K562 (cell line): ENCODE measurements at regions not wholly inside any gene's neighbourhood (a gene's known extent, or its start where the extent isn't known, plus 50 kb on each side); places are given as distances from the start of the nearest gene placed in this dataset.

ENCODE experiments used
- ATAC-seq: fragments of 200-7000 bp; cut with Tn5 transposase; 3 replicates; pipeline ENCODE4 v1.9.1; 2020; ENCODE audit warnings: moderate library complexity
- BruUV-seq: library from RNA; stranded (reverse); fragments of 400-500 nt; replicated peaks from 2 replicates; lab custom pipeline; 2021; lab: Mats Ljungman, UMichigan
- CTCF ChIA-PET: fragments of 300-600 bp; formaldehyde crosslinking; extraction: SDS; loops from one replicate; lab custom pipeline; 2021; ENCODE audit warnings: low intra/inter-chr PET ratio; lab: Yijun Ruan, JAX
- POLR2A ChIA-PET: fragments of 300-600, 350-650 bp; sonication (Branson Sonifier 250); formaldehyde crosslinking; extraction: SDS; loops from one replicate; lab custom pipeline; 2021; ENCODE audit warnings: antibody characterized with exemption, inconsistent platforms; lab: Yijun Ruan, JAX
- DNase-seq, 4 experiments: peaks; one replicate each; pipeline versions ENCODE4 v3.0.0 to v3.0.0-alpha.2; 2011 to 2018; ENCODE audit warnings: low spot score in 3 of 4, mixed read lengths in 3 of 4; ENCODE audit errors: extremely low read depth in 1 of 4
- FAIRE-seq: peaks from 2 replicates; lab custom pipeline; 2011; peaks lifted over from hg19 to GRCh38; lab: Jason Lieb, UNC
- H2AFZ ChIP-seq: 2 replicates; pipeline ENCODE4 v1.6.0; 2011; ENCODE audit warnings: low read depth, low read length, control low read depth, inconsistent platforms
- H3K27ac ChIP-seq: fragments of 200-600 bp; 3 replicates; pipeline ENCODE4 v1.8.0; 2011; ENCODE audit warnings: low read depth, mild to moderate bottlenecking, control low read depth, inconsistent platforms, low read length, moderate library complexity, mixed read lengths; ENCODE audit errors: extremely low read depth
- H3K27me3 ChIP-seq, 2 experiments: fragments of 300-600 bp in 1 of 2; 2 replicates in 1 of 2; 3 replicates in 1 of 2; pipeline versions ENCODE4 v1.6.0 to v1.8.0; 2011; ENCODE audit warnings: inconsistent platforms in 2 of 2, low read length in 2 of 2, mild to moderate bottlenecking in 1 of 2, mixed read lengths in 1 of 2, moderate library complexity in 1 of 2; ENCODE audit not compliant: control insufficient read depth in 2 of 2, insufficient read depth in 2 of 2
- H3K36me3 ChIP-seq: fragments of 300-600 bp; 3 replicates; pipeline ENCODE4 v1.8.0; 2011; ENCODE audit warnings: mild to moderate bottlenecking, low read length, inconsistent platforms; ENCODE audit not compliant: control insufficient read depth, insufficient read depth
- H3K4me1 ChIP-seq, 2 experiments: fragments of 200-600 bp in 1 of 2; replicated peaks in 1 of 2; 2 replicates in 1 of 2; 3 replicates in 1 of 2; pipeline versions ENCODE4 v1.5.1 to v1.8.0; 2011; ENCODE audit warnings: inconsistent platforms in 2 of 2, low read length in 2 of 2, mild to moderate bottlenecking in 1 of 2, mixed read lengths in 1 of 2, moderate library complexity in 1 of 2; ENCODE audit not compliant: control insufficient read depth in 2 of 2, insufficient read depth in 2 of 2
- H3K4me2 ChIP-seq: 2 replicates; pipeline ENCODE4 v1.6.1; 2011; ENCODE audit warnings: low read length, control low read depth, inconsistent platforms, mixed read lengths; ENCODE audit not compliant: insufficient read depth
- H3K4me3 ChIP-seq: fragments of 200-600 bp; sonication (generic), shearing (Covaris generic); 2 replicates; pipeline ENCODE4 v1.5.1; 2016; ENCODE audit warnings: control low read depth, inconsistent platforms
- H3K79me2 ChIP-seq: fragments of 200-600 bp; 3 replicates; pipeline ENCODE4 v1.8.0; 2011; ENCODE audit warnings: low read length, inconsistent platforms; ENCODE audit not compliant: control insufficient read depth, insufficient read depth
- H3K9ac ChIP-seq, 2 experiments: 2 replicates each; pipeline versions ENCODE4 v1.6.0 to v1.6.1; 2011; ENCODE audit warnings: low read depth in 2 of 2, low read length in 2 of 2, control low read depth in 1 of 2, inconsistent platforms in 1 of 2, mild to moderate bottlenecking in 1 of 2, mixed read lengths in 1 of 2; ENCODE audit not compliant: insufficient read depth in 1 of 2
- H3K9me1 ChIP-seq: one replicate; pipeline ENCODE4 v1.6.0; 2011; ENCODE audit warnings: inconsistent platforms, mild to moderate bottlenecking, low read length, moderate library complexity; ENCODE audit not compliant: control insufficient read depth, insufficient read depth
- H3K9me3 ChIP-seq: replicated peaks from 2 replicates; pipeline ENCODE4 v1.5.1; 2011; ENCODE audit warnings: low read depth, low read length, inconsistent platforms; ENCODE audit not compliant: control insufficient read depth, insufficient read depth
- H4K20me1 ChIP-seq: replicated peaks from 2 replicates; pipeline ENCODE4 v1.6.1; 2011; ENCODE audit warnings: low read length, inconsistent platforms, mixed read lengths; ENCODE audit not compliant: control insufficient read depth, insufficient read depth
- BCOR ChIP-seq: fragments of 450-650 bp; IDR thresholded peaks from 2 replicates; pipeline ENCODE4 v1.6.1; 2016
- PHB2 ChIP-seq: fragments of 450-650 bp; IDR thresholded peaks from 2 replicates; pipeline ENCODE4 v1.6.1; 2017; ENCODE audit warnings: low read depth
- PURB ChIP-seq: sonication (generic); formaldehyde crosslinking; IDR thresholded peaks from 2 replicates; pipeline ENCODE4 v1.9.0; 2021; ENCODE audit warnings: low read depth, mild to moderate bottlenecking, missing genetic modification reagents
- ZNF445 ChIP-seq: fragments of 250-450 bp; sonication (Bioruptor Pico); IDR thresholded peaks from 2 replicates; pipeline ENCODE4 v1.4.0; 2020; ENCODE audit warnings: low read depth, mild to moderate bottlenecking, moderate library complexity
- ZNF75A ChIP-seq: fragments of 450-650 bp; formaldehyde crosslinking; IDR thresholded peaks from 2 replicates; pipeline ENCODE4 v1.4.0; 2020; ENCODE audit warnings: mild to moderate bottlenecking
- WGBS: fragments of 100-300 bp; shearing (Covaris generic); methylation state at CpG from one replicate; pipeline ENCODE4 v1.1.6; 2016; ENCODE audit warnings: low coverage, mixed read lengths; ENCODE audit not compliant: insufficient coverage; ENCODE audit errors: missing lambda C conversion rate; 5-methylcytosine and 5-hydroxymethylcytosine counted together
- in situ Hi-C: fragments of 300-500 bp; cut with MboI; formaldehyde crosslinking; loops from 4 replicates; pipeline ENCODE4 v1.15.0; 2018; ENCODE audit warnings: inconsistent platforms, mixed read lengths
- intact Hi-C: fragments of 100-400 bp; cut with micrococcal nuclease; formaldehyde crosslinking; loops from 2 replicates; pipeline ENCODE4 v1.14.2; 2022
- TF ChIP-seq, protein P1 (sequence below): IDR thresholded peaks from 2 replicates; pipeline ENCODE4 v1.6.1; 2011; ENCODE audit not compliant: insufficient read length; ENCODE audit errors: extremely low read depth
- TF ChIP-seq, protein P2 (sequence below): fragments of 450-650 bp; formaldehyde crosslinking; IDR thresholded peaks from 2 replicates; pipeline ENCODE4 v1.4.0; 2020; ENCODE audit warnings: mild to moderate bottlenecking, moderate library complexity

DNA sequence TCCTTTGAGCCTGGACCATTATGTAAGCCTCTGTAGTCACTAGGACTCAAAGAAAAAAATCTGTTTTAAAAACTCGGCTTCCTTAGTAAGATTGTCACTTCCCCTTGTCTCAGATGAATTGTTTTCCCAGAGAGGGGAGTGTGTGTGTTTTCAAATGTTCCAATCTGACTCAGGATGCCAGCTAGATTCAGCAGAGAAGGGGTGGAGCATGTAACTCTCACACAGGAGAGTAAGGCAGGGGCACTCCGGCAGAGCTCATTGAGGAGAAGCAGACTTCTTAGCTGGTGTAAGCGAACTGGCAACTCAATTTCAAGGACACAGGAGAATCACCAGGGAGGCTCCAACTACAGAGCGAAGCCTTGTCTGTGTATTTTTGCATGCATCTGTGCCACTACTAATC is 623.2 kb downstream of the LMO4 start:
- no peak overlapping the region for H3K4me3 ChIP-seq
- FAIRE-seq (no peak), DNase-seq (no peak), ATAC-seq (no peak)
- WGBS = 1% methylated on average over 4 of the region's 4 CpGs
- no peaks in the 10 kb centered on the region for H3K36me3 ChIP-seq
- no peaks in the 10 kb centered on the region for H4K20me1 ChIP-seq
- no peaks in the 10 kb centered on the region for H3K9me1 ChIP-seq
- ChIA-PET CTCF (no interaction called here), POLR2A (interaction anchor here (0.6 kb wide), 1 partner anchor 33 kb away, joined by 4 read pairs; no protein-coding TSS in a partner anchor)
- no peak for TF ChIP-seq BCOR
- no peak for TF ChIP-seq ZNF75A (CRISPR knock-in tag)
- TF ChIP-seq, protein P1, sequence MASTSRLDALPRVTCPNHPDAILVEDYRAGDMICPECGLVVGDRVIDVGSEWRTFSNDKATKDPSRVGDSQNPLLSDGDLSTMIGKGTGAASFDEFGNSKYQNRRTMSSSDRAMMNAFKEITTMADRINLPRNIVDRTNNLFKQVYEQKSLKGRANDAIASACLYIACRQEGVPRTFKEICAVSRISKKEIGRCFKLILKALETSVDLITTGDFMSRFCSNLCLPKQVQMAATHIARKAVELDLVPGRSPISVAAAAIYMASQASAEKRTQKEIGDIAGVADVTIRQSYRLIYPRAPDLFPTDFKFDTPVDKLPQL = no peak
- TF ChIP-seq ZNF445 = no peak
- H3K9me3 ChIP-seq = peaks cover 2% of the 10 kb centered on the region; the same call in 1 of the 2 replicates
- intact Hi-C loops (loop anchor here (2.0 to 10.0 kb wide), 3 partner anchors 457 to 820 kb away; no protein-coding TSS in a partner anchor), in situ Hi-C loops (no loop called here)
- H3K79me2 ChIP-seq = no peaks in the 10 kb centered on the region
- no peaks in the 10 kb centered on the region for H3K4me1 ChIP-seq
- no peak overlapping the region for H3K4me2 ChIP-seq
- H3K27me3 ChIP-seq = no peaks in the 10 kb centered on the region
- H3K27ac ChIP-seq = no peak overlapping the region
- BruUV-seq = no TSS peak
- no peak overlapping the region for H2AFZ ChIP-seq
- H3K9ac ChIP-seq = no peak overlapping the region

DNA sequence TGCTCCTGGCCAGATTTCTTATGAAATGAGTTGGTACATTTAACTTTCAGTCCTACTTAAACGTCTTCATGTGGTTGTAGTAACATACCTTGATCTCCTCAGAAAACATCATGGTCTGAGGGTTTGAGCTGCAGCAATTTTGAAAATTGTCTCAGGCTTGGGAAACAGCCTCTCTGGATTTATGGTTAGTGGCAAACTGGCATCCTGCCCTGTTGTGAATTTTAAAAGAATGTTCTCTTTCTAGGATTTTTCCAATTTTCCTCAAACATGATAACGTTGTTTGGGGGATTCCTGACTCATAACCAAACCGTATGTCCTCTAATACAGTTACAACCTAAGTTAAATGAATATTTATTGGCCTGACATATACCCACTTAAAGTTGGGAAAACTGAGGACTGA is 624.4 kb downstream of the LMO4 start:
- BruUV-seq = no TSS peak
- Histone ChIP-seq H2AFZ (no peak overlapping the region), H3K4me2 (no peak overlapping the region), H3K27ac (no peak overlapping the region), H3K27me3 (no peaks in the 10 kb centered on the region), H3K4me1 (no peaks in the 10 kb centered on the region), H3K9me3 (no peaks in the 10 kb centered on the region; the same call in 1 of the 2 replicates)
- DNase-seq (no peak), ATAC-seq (no peak)
- 3% methylated on average over 3 of the region's 3 CpGs for WGBS
- TF ChIP-seq PHB2 (no peak), PURB (CRISPR knock-in tag) (no peak)
- TF ChIP-seq, protein P2, sequence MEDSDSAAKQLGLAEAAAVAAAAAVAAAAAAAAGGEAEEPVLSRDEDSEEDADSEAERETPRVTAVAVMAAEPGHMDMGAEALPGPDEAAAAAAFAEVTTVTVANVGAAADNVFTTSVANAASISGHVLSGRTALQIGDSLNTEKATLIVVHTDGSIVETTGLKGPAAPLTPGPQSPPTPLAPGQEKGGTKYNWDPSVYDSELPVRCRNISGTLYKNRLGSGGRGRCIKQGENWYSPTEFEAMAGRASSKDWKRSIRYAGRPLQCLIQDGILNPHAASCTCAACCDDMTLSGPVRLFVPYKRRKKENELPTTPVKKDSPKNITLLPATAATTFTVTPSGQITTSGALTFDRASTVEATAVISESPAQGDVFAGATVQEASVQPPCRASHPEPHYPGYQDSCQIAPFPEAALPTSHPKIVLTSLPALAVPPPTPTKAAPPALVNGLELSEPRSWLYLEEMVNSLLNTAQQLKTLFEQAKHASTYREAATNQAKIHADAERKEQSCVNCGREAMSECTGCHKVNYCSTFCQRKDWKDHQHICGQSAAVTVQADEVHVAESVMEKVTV (CRISPR knock-in tag) = no peak
- TF ChIP-seq, all 486 proteins: peak for 0
- H3K9ac ChIP-seq = no peak overlapping the region
- no peaks in the 10 kb centered on the region for H3K79me2 ChIP-seq
- no peak overlapping the region for H3K4me3 ChIP-seq
- no peaks in the 10 kb centered on the region for H4K20me1 ChIP-seq
- H3K9me1 ChIP-seq = no peaks in the 10 kb centered on the region
- POLR2A ChIA-PET = no interaction called here
- CTCF ChIA-PET = interaction anchor here (0.6 to 1.8 kb wide), 2 partner anchors 445 to 660 kb away, joined by 3 to 4 read pairs; no protein-coding TSS in a partner anchor
- no peaks in the 10 kb centered on the region for H3K36me3 ChIP-seq
- no peak for FAIRE-seq
- intact Hi-C loops = loop anchor here (2.0 to 10.0 kb wide), 3 partner anchors 458 to 821 kb away; no protein-coding TSS in a partner anchor
- in situ Hi-C loops = no loop called here
